ENCODE measurements at regions not wholly inside any gene's neighbourhood (a gene's known extent, or its start where the extent isn't known, plus 50 kb on each side); places are given as distances from the start of the nearest gene placed in this dataset.

- TF ChIP-seq, protein P1, sequence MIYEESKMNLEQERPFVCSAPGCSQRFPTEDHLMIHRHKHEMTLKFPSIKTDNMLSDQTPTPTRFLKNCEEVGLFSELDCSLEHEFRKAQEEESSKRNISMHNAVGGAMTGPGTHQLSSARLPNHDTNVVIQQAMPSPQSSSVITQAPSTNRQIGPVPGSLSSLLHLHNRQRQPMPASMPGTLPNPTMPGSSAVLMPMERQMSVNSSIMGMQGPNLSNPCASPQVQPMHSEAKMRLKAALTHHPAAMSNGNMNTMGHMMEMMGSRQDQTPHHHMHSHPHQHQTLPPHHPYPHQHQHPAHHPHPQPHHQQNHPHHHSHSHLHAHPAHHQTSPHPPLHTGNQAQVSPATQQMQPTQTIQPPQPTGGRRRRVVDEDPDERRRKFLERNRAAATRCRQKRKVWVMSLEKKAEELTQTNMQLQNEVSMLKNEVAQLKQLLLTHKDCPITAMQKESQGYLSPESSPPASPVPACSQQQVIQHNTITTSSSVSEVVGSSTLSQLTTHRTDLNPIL (CRISPR knock-in tag; IDR thresholded peaks at IDR 0.05; ENCODE audit: low read depth): no peak
- no peak for TF ChIP-seq ZNF8 (CRISPR knock-in tag; IDR thresholded peaks at IDR 0.05)
Observed at GRCh38 chr2:151042964-151043363, 218.7 kb downstream of the RBM43 start (continued).

- peak; percentile 40; the same call in 2 of the 3 replicates for ATAC-seq
- TF ChIP-seq POU6F1 (CRISPR knock-in tag; IDR thresholded peaks at IDR 0.05; ENCODE audit: borderline replicate concordance, low read depth) (no peak), ISL1 (CRISPR knock-in tag; IDR thresholded peaks at IDR 0.05) (peak; percentile 82), TCF4 (CRISPR knock-in tag; IDR thresholded peaks at IDR 0.05; ENCODE audit: borderline replicate concordance) (peak; percentile 56), RARB (CRISPR knock-in tag; IDR thresholded peaks at IDR 0.05) (no peak)
Observed at GRCh38 chr2:151040039-151040438, 221.6 kb downstream of the RBM43 start.

- TF ChIP-seq ZNF70 (CRISPR knock-in tag; IDR thresholded peaks at IDR 0.05): no peak
- TF ChIP-seq TCF4 (CRISPR knock-in tag; IDR thresholded peaks at IDR 0.05; ENCODE audit: borderline replicate concordance): no peak
- no peak for TF ChIP-seq ARNTL (CRISPR knock-in tag; IDR thresholded peaks at IDR 0.05; ENCODE audit: borderline replicate concordance, low read depth)
- no peak for TF ChIP-seq CSRNP3 (CRISPR knock-in tag; IDR thresholded peaks at IDR 0.05)
- TF ChIP-seq PATZ1 (CRISPR knock-in tag; IDR thresholded peaks at IDR 0.05; ENCODE audit: borderline replicate concordance): no peak
- no peak for TF ChIP-seq RARB (CRISPR knock-in tag; IDR thresholded peaks at IDR 0.05)
- TF ChIP-seq ZNF8 (CRISPR knock-in tag; IDR thresholded peaks at IDR 0.05): no peak
- no peak for TF ChIP-seq ZFP30 (CRISPR knock-in tag; IDR thresholded peaks at IDR 0.05)
- no peak for TF ChIP-seq ZC3H10 (CRISPR knock-in tag; IDR thresholded peaks at IDR 0.05)
- TF ChIP-seq TOX (CRISPR knock-in tag; IDR thresholded peaks at IDR 0.05; ENCODE audit: borderline replicate concordance): no peak
- no peak for TF ChIP-seq POU6F1 (CRISPR knock-in tag; IDR thresholded peaks at IDR 0.05; ENCODE audit: borderline replicate concordance, low read depth)
- no peak for TF ChIP-seq PPARA (CRISPR knock-in tag; IDR thresholded peaks at IDR 0.05; ENCODE audit: borderline replicate concordance)
- no peak for TF ChIP-seq ZFP3 (CRISPR knock-in tag; IDR thresholded peaks at IDR 0.05)
- TF ChIP-seq OSR1 (CRISPR knock-in tag; IDR thresholded peaks at IDR 0.05): no peak
- TF ChIP-seq, protein P1 (CRISPR knock-in tag; IDR thresholded peaks at IDR 0.05; ENCODE audit: low read depth): no peak
- TF ChIP-seq, protein P2, sequence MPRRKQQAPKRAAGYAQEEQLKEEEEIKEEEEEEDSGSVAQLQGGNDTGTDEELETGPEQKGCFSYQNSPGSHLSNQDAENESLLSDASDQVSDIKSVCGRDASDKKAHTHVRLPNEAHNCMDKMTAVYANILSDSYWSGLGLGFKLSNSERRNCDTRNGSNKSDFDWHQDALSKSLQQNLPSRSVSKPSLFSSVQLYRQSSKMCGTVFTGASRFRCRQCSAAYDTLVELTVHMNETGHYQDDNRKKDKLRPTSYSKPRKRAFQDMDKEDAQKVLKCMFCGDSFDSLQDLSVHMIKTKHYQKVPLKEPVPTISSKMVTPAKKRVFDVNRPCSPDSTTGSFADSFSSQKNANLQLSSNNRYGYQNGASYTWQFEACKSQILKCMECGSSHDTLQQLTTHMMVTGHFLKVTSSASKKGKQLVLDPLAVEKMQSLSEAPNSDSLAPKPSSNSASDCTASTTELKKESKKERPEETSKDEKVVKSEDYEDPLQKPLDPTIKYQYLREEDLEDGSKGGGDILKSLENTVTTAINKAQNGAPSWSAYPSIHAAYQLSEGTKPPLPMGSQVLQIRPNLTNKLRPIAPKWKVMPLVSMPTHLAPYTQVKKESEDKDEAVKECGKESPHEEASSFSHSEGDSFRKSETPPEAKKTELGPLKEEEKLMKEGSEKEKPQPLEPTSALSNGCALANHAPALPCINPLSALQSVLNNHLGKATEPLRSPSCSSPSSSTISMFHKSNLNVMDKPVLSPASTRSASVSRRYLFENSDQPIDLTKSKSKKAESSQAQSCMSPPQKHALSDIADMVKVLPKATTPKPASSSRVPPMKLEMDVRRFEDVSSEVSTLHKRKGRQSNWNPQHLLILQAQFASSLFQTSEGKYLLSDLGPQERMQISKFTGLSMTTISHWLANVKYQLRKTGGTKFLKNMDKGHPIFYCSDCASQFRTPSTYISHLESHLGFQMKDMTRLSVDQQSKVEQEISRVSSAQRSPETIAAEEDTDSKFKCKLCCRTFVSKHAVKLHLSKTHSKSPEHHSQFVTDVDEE (CRISPR knock-in tag; IDR thresholded peaks at IDR 0.05): no peak
- TF ChIP-seq CSDC2 (CRISPR knock-in tag; IDR thresholded peaks at IDR 0.05): no peak
- no peak for TF ChIP-seq GLIS3 (CRISPR knock-in tag; IDR thresholded peaks at IDR 0.05)
- TF ChIP-seq ISL1 (CRISPR knock-in tag; IDR thresholded peaks at IDR 0.05): no peak
- no peak for TF ChIP-seq ESRRG (CRISPR knock-in tag; IDR thresholded peaks at IDR 0.05)
- no peak for ATAC-seq
Observed at GRCh38 chr2:151038516-151038915, 223.1 kb downstream of the RBM43 start.
